SIG-M5 treated with dmso at 0.1 percent for 504 hours (cell line): ENCODE measurements at regions not wholly inside any gene's neighbourhood (a gene's known extent, or its start where the extent isn't known, plus 50 kb on each side); places are given as distances from the start of the nearest gene placed in this dataset.

Experiments
- DNase-seq: peaks from one replicate; lab custom pipeline; 2025; ENCODE audit not compliant: unreplicated experiment; lab: John Stamatoyannopoulos, UW

DNA sequence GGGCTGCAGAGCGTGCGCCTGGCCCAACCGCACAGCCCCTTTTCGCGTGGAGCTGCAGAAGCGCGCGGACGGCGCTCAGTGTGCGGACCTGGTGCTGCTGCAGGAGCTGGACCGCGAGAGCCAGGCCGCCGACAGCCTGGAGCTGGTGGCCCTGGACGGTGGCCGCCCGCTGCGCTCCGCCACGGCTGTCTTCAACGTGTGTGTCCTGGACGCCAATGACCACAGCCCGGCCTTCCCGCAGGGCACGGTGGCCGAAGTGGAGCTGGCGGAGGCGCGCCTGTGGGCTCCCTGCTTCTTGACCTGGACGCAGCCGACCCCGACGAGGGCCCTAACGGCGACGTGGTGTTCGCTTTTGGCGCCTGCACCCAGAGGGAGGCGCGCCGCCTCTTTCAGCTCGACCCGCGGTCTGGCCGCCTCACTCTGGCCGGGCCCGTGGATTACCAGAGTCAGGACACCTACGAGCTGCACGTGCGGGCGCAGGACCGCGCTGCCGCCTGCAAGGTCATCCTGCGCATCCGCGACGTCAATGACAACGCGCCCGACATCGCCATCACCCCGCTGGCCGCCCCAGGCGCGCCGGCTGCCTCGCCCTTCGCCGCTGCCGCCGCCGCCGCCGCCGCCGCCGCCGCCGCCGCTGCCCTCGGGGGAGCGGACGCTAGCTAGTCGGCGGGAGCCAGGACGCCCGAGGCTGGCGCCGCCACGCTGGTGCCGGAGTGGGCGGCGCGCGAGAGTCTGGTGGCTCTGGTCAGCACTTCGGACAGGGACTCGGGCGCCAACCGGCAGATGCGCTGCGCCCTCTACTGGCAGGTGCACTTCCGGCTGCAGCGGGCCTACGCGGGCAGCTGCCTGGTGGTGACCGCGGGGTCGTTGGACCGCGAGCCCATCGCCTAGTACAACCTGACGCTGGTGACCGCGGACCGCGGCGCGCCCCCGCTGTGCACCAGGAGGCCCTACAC lies 172.2 kb downstream of the OLFM4 start:
- DNase-seq: no peak

DNA sequence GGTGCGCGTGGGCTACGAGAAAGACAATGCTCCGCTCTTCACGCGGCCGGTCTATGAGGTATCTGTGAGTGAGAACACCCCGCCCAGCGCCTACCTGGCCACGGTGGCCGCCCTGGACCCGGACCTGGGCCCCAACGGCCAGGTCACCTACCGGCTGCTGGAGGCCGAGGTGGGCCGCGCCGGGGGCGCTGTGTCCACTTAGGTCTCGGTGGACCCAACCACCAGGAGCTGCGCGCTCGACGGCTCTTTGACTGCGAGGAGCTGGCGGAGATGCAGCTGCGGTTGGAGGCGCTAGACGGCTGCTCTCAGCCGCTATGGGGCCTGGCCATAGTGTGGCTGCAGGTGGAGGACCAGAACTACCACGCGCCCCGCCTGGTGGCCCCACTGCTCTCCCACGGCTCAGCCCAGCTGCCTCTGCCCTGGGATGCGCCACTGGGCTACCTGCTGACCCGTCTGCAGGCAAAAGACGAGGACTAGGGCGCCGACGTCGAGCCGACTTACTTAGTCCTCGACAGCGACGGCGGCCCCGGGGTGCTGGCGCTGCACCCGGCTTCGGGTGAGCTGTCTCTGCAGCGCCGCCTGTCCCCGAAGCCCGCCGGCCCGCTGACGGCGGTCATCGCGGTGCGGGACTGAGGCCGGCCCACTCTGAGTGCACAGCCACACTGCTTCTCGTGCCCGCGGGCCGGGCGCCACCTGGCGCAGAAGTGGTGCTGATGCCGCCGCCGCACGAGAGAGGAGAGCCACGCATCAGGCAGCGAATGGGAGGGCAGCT lies 173.0 kb downstream of the OLFM4 start:
- no peak for DNase-seq

DNA sequence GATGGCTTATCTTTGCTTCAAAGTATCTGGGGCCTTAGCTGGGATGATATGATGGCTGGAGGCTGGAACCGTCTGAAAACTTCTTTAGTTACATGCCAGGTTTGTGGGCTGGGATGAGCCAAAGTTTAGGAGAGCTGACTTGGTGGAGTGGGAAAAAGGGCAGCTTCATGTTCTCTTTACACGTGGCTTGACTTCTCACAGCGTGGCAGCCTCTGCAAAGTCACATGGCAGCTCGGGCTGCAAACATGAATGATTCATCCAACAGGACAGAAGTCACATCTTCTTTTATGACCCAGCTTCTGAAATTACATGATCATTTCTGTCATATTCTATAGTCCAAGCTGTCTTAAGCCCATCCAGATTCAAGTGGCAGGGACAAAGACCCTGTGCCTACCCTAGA lies 176.0 kb downstream of the OLFM4 start:
- no peak for DNase-seq

DNA sequence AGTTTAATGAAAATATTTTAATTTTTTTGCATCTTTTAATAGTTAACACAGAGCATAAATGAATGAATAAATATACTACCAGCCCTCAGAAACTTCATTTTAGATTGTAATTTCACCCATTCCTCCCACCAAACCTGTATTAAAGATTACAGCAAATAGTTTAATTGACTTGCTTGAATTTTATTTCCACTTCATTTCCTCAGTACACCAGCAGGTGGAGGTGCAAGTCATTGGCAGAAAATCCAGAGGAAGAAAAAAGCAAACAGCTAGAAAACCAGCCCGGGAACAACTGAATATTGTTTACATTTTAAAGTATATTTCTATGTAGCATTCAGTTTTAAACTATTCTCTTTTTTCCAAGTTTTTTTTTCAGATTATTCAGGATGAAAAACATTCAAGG lies 177.8 kb downstream of the OLFM4 start:
- DNase-seq: no peak

DNA sequence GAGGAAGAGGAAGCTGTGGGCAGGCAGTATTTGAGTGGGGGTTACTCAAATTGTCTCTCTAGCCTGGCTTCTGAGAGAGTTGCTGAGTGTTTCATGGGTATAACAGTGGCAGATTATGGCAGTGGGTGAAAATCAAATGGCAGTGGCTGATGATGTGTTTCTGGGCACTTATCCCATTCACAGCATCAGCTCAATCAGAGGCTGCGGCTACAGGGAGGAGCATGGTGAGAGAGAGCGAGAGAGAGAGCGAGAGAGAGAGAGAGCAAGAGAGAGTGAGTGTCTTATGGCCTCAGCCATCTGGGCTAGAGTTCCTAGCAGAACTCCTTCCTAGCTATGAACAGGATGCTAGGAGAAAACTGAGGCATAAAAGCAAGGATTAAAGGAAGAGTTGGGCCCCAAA lies 178.9 kb downstream of the OLFM4 start:
- no peak for DNase-seq

DNA sequence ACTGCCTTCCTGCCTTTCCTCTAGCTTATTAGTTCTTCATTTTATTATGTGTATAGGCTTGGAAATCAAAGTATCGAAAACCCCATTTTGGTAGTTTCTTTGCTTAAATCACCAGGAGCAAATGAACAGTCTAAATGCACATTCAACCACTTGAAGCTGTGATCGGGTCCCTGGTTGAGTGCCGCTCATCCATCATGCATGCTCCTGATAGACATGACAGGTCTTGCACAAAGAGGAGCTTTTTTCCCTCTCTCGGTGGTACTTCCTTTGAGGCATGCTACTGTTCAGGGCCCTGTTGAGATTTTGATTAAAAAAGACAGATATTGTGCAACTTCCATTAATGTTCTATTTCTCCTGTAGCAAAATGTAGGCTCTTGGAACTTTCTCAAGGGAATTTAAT lies 185.8 kb downstream of the OLFM4 start:
- DNase-seq: no peak

DNA sequence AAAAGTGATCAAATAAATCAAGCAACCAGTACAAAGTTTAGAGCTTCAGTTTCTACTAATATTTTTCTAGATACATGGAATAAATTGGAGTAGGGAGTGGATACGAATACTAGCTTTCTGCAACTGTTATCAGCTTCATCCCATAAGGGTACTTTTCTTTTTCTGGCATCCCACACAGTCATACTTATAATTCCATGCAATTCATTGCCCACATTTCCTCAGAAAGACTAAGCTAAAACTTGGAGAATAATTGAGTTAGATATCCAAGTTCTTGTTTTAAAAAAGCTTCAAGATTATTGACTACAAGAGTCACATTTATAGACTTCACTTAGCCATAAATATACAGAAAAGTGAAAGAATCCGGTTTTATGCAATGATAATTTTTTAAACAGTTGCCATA lies 186.9 kb downstream of the OLFM4 start:
- no peak for DNase-seq

DNA sequence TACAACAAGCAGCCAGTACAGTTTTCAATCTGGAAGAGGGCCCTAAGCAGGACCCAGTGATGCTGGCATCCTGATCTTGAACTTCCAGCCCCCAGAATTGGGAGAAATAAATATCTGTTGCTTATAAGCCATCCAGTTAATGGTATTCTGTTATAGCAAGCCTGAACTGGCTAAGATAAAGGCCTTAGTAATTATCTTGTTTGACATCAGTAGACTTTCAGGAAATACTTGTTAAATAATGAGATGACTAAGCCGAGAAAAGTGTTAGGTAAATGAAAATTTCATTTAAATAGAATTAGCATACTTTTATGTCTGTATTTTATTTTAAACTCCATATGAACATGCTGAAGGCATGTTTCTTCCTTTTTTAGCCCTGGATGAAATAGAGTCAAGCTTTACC lies 188.2 kb downstream of the OLFM4 start:
- no peak for DNase-seq

DNA sequence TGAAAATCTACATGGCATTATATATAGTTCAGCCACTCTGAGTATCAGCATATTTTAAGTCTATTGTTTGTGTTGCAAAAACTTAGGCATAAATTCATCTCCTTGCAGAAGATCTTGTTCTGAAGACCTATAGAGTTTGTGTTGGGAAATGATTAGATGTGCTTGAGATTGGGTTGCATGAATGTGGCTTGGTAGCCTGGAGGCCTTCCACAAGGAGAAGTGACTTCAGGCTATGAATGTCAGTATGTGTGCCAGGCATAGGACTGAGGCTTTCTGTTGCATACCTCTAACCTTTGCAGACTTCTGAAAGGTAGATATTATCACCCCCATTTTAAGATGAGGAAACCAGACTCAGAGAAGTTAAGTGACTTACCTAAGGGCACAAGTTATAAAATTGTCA lies 188.6 kb downstream of the OLFM4 start:
- no peak for DNase-seq

DNA sequence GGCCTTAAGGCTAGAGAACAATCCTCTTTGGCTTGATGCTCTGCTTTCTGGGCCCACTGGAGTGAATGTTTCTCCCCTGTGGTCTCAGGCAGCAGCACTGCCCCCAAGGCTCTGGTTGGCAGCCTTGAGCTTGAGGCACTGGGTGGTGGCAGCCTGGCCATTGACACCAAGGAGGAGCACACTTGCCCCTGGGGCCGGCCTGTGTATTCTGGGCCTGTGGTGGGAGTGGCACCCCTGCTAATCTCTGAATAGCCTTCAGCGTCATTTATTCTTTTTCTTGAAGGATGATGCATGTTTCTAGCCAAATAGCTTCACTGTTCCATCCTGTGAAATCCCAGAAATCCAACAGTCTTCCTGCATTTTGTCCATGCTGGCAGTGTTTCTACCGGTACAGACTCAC lies 191.4 kb downstream of the OLFM4 start:
- no peak for DNase-seq

DNA sequence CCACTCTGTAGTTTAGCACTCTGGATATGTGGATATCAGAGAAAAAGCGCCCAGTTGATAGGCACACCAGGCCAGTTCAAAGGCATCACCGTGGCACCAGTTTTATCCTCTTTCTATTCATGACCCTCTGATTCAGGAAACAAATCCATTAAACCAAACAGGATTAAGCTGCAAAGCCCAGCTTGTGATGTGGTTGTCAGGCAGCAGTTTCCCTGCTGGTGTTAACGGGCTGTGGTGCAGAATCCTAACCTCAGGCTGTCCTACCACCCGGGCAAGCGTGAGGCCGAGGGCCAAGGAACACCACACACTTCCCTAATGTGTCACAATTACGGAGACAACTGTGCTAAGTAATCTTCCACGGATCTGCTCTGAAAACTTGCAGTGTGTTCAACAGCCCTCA lies 209.1 kb downstream of the OLFM4 start:
- DNase-seq: no peak

DNA sequence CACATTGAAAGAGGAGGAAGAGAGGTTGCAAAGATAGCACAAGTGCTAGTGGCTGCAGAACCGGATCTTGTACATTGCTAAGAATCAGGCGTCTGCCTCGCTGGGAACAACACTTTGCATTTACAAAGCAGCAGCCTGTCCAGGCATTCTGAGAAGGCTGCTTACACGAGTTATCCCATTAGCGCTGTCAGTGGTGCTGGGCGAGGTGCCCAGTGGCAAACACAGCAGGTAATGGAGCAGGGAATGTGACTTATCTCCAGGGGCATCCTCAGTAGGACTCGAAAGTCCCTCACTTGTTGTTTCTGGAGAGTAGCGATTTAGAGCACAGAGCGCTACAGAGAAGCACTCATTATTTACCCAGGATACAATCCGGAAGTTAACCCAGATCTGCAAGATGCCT lies 209.6 kb downstream of the OLFM4 start:
- DNase-seq: no peak

DNA sequence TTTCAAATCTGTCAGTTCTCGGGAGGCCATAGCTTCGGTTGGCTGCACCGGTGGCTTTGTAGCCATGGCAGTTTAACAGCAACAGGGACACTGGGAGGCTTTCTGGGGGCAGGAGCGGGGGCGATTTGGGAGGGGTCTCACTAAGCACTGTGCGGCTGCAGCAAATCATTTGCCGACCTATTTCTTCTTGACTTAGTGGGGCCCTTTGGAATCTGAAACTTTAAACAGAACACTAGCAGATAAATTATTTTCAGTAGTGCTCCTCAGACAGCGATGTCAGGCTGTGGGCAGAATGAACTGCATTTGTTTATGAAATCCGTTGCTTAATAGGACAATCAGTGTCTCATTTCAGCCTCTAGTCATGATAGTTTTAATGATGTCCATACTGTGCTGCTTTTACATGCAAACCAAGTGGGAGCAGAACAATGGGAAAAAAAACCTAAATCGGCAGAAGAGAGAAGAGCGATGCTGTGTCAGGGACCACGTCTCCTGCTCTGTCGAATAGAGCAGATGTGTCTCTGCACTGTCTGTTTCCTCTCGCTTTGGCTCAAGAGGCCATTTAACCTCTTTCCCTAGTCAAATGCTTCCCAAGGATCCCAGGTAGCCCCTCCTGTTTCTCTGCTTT lies 211.9 kb downstream of the OLFM4 start:
- no peak for DNase-seq

DNA sequence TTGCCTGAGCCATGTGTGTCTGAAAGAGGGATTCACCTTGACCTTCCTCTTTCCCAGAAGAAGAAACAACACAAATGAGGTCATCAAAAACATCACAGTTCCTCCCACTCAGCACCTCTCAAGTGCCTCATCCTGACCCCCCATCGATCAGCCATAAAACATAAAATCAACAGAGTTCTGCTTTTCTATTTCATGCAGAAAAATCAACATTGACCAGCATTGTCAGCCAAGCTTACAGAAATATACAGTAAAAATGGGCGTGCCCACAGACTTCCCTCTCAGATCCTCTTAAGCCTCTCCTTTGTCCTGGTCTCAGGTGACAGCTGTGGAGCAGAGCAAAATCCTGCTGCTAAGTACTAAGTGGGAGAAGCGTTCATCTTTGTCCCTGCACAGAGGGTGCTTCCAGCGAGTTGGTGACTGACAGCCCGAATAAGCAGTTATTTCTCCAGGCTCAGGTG lies 213.3 kb downstream of the OLFM4 start:
- DNase-seq: no peak

DNA sequence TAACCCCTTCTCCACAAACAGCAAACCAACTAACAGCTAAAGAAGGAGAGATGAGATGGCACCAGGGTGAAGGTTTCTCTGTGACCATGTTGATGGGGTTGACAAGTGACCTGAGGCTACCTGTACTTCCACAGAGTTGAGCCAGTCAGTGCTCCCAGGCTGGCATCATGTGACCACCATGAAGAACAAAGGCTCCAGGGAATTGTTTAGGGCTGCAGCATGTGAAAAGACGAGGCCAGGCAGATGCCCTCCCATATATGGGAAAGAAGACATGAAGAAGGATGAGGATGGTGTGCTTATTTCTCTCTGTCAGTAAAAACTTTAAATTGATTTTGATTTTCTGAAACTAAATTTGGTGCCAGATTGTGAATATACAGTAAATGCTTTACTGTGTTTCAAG lies 220.6 kb downstream of the OLFM4 start:
- DNase-seq: no peak

DNA sequence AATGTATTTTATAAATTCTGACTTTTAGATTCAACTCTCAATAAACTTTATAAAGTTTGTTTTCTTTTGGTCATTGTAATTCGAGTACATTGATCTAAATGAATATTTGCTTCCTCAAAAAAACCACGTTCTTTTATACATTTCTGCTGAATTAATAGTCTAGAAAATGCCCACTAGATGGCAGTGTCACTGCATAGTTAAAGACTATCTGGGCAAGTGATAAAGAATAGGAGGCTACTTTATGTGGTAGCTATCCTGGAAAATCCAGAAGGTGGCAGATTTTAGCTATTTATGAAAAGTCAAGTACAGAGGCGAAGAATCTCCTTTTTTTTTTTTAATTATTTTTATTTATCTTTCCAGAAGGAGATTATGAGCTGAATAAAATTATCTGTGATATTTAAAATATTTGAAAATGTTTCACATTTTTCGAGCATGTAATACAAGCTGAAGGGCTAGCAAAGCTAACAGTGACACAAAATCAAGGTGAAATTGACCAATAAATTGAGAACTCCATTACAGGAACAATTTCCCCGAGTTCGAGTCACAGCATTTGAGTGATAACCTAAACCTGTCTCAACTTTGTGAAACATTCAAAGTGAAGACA lies 221.8 kb downstream of the OLFM4 start:
- peak; percentile 87 for DNase-seq

DNA sequence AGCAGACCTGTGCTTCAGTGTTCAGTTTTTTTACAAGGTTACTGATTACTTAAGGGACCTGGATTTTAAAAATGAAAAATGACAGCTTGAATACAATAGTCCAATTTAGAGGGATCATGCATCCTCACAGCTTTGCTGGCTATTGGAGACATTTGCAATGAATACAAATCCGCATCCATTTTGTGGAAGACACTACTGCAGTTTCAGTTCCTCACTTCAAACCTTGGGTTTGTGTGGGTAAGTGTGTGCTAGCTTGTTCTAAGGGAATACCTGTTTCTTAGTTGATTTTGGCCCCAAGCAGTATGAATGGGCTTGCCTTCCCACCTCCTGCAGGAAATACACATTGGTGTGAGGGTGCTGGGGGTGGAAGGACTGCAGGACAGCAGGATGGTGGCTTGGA lies 222.4 kb downstream of the OLFM4 start:
- DNase-seq: peak; percentile 14

DNA sequence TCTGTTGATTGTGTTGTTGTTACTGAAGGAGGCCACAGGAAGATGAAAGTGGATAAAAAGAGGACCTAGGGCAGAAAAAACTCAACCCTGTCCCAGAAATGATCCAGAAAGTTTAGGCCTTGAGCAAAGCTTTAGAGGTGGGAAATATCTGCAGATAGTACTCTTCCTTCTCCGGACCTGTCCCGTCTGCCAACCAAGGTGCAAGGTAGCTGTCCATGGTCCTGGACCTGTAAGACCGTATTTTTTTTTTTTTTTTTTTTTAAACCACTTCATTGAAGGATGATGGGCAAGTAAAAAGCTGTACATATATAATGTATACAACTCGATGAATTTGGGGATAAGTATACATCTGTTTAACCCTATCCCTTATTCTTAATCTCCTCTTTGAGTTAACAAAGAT lies 225.9 kb downstream of the OLFM4 start:
- no peak for DNase-seq

DNA sequence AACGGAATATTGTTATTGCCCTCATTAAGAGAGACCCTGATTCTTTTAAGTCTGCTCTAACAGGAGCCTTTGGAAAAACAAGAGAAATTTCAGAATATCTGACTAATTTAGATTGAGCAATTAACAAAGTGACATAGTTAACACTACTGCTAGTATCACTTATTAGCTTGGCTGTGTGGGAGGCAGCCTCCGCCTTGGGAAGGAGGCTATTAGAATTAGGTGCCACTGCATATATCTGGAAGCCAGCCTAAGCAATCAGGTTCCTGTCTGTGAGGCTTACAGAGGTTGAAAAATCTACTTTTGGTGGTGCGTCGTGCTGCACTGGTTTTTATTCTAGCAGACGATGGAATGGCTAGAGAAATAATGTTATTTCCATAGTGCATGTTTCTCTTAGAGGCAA lies 227.2 kb downstream of the OLFM4 start:
- no peak for DNase-seq

DNA sequence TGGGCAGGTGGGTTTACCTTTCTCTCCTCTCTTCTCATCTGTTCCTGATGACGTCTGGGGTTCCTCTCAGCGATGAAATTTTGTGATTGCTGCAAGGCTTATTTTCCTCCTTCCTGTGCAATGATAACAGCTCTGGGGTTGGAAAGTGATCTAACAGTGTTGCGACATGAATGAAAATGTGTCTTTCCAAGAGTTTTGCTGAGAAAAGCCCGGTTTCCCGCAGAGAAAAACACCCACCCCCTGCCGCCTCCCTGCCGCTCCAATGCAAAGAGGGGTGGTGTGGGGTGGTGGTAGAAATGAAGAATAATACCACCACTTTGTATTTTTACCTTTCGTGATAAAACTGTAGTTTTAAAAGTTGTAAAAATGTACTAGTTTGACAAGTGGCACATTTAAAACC lies 232.0 kb downstream of the OLFM4 start:
- DNase-seq: no peak

DNA sequence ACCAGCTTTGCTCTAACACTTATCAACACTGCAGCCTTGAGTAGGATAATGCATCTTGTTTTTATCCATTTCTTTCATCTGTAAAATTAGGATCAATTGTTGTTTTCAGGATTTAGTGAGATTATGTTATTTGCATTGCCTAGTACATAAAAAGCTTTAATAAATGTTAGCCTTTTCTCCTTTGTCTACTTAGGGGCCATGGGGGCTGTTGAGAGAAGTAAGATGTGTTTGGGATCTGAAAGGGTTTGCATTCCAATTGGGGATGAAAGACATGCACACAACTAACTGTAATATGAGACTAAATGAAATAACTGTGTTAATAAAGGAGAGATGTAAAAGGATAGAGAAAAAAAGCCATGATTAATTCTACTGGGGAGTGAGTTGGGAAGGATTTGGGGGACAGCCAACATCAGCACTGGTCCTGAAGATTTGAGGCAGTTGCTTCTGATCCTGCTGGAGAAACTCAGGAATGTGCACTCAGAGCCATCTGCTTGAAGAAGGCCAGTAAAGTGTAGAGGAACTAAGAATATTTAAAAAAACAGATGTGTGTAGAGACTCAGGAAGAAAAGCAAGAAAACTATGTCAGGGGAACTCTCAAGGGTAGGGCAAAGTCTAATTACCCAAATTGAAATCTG lies 236.3 kb downstream of the OLFM4 start:
- no peak for DNase-seq
